ENCODE measurements at regions not wholly inside any gene's neighbourhood (a gene's known extent, or its start where the extent isn't known, plus 50 kb on each side); places are given as distances from the start of the nearest gene placed in this dataset.
"Not testable (repeated sequence)": the region's sequence is repeated elsewhere in the genome, so short reads cannot be mapped to it uniquely, and the experiment has no call there.

DNA sequence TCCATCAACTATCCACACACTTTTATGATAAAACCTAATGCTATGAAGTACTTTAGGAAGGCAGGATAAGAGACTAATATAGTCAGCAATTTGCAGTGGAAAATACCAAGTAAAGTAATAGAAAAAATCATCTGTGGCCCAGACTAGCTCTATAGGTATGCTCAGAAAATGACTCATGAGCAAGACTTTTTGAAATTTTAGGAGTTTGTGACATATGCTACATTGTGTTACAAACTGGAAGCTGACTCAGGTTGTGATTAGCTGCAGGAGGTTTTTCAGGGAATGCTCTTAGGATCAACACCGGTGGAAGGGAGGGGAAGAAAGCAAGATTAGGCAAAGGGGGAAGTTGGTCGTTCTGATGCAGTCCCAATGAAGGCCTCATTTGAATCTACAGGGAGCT, 56.1 kb downstream of the FEZF1 start:
- DNase-seq (ENCODE audit: low read depth, low spot score): no peak
- H3K27ac ChIP-seq: no peak overlapping the region

- not testable (repeated sequence) for H3K27ac ChIP-seq; DNase-seq (ENCODE audit: low read depth, low spot score)
Measured at GRCh38 chr7:122238729-122239128, 65.8 kb downstream of the FEZF1 start.

GRCh38 chr7:122238297-122238696, 66.3 kb downstream of the FEZF1 start:
- DNase-seq (ENCODE audit: low read depth, low spot score): not testable (repeated sequence)

DNA sequence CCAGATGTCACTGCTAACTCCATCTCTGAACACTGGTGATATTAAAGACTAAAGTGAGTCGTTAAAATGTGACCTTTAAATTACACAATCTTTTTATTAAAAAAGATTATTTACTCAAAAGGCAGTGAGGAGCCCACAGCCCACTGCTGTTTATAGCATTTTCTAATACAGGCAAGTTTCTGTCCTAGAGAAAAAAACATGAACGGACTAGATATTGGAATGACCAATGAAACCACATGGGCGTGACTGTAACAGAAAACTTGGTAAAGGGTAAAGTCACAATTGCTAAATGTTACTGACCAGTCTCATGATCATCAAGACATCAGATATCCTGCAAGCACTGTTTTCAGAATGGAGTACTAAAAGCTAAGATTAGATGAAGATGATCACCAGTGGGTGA, 78.7 kb downstream of the FEZF1 start:
- H3K27ac ChIP-seq: no peak overlapping the region
- no peak for DNase-seq (ENCODE audit: low read depth, low spot score)

More at GRCh38 chr7:122238297-122238696, 66.3 kb downstream of the FEZF1 start:
- peak overlapping the region; percentile 60 for H3K27ac ChIP-seq

DNA sequence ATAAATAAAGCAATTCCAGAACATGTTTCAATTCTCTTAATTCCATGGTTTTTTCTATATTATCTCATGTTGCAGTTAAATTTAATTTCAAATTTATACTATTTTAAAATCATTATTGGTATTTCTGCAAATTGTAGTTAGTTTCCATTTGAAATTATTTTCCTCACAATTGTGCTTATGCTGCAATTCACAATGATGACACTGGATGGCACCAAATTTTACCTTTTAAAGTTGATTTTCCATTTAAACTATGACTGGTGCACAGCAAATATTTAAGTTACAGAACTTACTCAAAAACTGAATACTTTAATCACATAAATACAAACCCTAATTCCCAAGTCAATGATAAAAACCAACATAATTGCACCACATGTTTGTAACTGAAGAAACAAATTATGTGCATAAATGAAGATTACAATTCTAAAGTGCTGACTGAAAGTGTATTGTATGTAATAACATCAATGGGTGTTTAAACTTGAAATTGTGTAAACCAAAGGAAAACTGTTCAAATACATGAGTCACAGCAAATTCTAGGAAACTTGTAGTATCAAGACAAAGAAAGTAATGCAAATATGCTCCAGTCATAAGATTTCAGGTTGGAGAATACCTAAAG, 75.3 kb upstream of the AASS start:
- H3K27ac ChIP-seq: no peak overlapping the region
- DNase-seq (ENCODE audit: low read depth, low spot score): no peak

GRCh38 chr7:122217125-122217524, 73.1 kb upstream of the AASS start:
- peak; percentile 68 for DNase-seq (ENCODE audit: low read depth, low spot score)
- no peak overlapping the region for H3K27ac ChIP-seq

DNA sequence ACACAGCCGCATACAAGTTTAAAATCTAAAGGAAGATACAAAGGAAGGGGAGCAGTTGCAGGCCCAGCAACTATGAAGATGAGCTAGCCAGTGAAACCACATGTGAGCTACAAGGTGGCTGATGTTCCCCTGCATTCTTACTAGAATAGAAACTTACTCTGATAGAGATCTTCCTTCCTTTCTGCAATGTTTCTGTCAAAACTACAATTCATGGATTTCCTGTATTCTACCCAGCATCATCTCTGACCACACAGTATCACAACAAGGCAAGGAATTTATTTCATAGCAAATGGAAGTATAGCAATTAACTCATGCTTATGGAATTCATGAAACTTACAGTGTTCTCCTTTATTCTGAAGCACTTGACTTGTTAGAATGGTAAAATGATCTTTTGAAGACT, 68.7 kb upstream of the AASS start:
- DNase-seq (ENCODE audit: low read depth, low spot score): no peak

DNA sequence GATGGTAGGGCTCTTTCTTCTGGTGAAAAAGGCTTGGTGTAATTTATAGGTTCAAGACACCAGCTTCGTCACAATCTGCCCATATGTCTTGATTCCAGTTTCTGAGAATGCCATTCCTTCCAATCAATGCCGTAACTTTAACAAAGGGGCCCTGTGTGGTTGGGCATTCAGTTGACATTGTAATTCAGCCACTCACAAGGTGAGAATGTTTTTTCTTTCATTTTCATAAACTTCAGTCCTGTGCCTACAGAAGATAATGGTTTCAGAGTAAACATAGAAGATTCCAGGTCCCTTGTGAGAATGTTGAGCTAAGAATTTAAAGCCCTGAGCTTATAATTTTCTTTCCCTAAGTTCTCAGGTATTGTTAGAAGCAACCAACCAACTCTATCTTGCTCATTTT, 67.3 kb upstream of the AASS start:
- H3K27ac ChIP-seq: no peak overlapping the region
- DNase-seq (ENCODE audit: low read depth, low spot score): no peak

More for the DNA sequence above, 68.7 kb upstream of the AASS start:
- no peak overlapping the region for H3K27ac ChIP-seq

DNA sequence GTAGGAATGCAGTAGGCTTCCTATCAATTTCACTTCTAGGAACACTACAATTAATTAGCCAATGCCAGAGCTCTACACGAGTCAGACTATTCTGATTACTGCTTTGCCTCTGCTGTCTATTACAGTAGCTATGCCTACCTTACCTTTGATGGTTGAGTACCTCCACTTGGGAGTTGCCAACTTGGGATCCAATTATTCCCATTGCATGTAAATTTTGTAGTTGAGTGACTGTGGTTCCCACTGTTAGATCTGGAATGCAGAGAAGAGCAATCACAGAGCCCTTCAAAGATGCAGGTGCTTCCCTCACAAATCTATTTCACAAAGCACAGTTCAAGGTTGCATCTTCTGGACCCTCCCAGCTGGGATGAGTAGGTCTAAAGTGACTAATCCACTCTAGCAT, 62.9 kb upstream of the AASS start:
- no peak for DNase-seq (ENCODE audit: low read depth, low spot score)
- no peak overlapping the region for H3K27ac ChIP-seq

DNA sequence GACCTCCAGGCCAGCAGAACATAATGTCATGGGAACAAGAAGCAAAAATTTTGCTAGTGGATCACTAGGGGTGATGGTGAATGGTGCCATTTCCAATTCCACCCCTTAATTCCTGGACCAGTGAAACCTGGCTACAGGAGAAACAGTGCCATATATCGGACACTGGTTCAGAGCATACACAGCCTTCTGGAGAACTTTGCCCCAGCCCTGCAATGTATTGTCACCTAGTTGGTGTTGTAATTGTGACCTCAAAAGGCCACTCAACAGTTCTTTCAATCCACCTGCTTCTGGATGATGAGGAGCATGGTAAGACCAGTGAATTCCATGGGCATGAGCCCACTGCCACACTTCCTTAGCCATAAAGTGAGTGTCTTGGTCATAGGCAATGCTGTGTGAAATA, 59.8 kb upstream of the AASS start:
- H3K27ac ChIP-seq: no peak overlapping the region
- no peak for DNase-seq (ENCODE audit: low read depth, low spot score)

- no peak overlapping the region for H3K27ac ChIP-seq
- no peak for DNase-seq (ENCODE audit: low read depth, low spot score)
Measured at GRCh38 chr7:122200888-122201287, 56.8 kb upstream of the AASS start.

- peak; percentile 81 for DNase-seq (ENCODE audit: low read depth, low spot score)
- H3K27ac ChIP-seq: peak overlapping the region; percentile 10
Measured at GRCh38 chr7:122199171-122199570, 55.1 kb upstream of the AASS start.

GRCh38 chr7:122198581-122198980, 54.5 kb upstream of the AASS start:
- DNase-seq (ENCODE audit: low read depth, low spot score): no peak
- peak overlapping the region; percentile 10 for H3K27ac ChIP-seq

All from epithelial cell of prostate (primary cell).